RCC 7860 (cell line): ENCODE measurements at regions not wholly inside any gene's neighbourhood (a gene's known extent, or its start where the extent isn't known, plus 50 kb on each side); places are given as distances from the start of the nearest gene placed in this dataset.

Experiments
- DNase-seq: peaks from one replicate; pipeline ENCODE4 v3.0.0-alpha.2; 2015; ENCODE audit warnings: low spot score
- FAIRE-seq: peaks from 2 replicates; lab custom pipeline; 2012; peaks lifted over from hg19 to GRCh38; lab: Jason Lieb, UNC

GRCh38 chr4:178672512-178672911, 1230.3 kb upstream of the AGA start:
- DNase-seq (no peak), FAIRE-seq (no peak)

- no peak for DNase-seq
- no peak for FAIRE-seq
Measured at GRCh38 chr4:178681871-178682270, 1239.6 kb upstream of the AGA start.

- FAIRE-seq (no peak), DNase-seq (no peak)
Measured at GRCh38 chr4:178689926-178690325, 1247.7 kb upstream of the AGA start.

GRCh38 chr4:178693816-178694215, 1251.6 kb upstream of the AGA start:
- no peak for FAIRE-seq
- no peak for DNase-seq

GRCh38 chr4:178696515-178696914, 1254.3 kb upstream of the AGA start:
- FAIRE-seq (no peak), DNase-seq (no peak)

GRCh38 chr4:178712486-178712885, 1270.2 kb upstream of the AGA start:
- no peak for FAIRE-seq
- DNase-seq, result no peak

- FAIRE-seq (no peak), DNase-seq (no peak)
Measured at GRCh38 chr4:178738026-178738425, 1295.8 kb upstream of the AGA start.

GRCh38 chr4:178745203-178745602, 1303.0 kb upstream of the AGA start:
- FAIRE-seq (no peak), DNase-seq (no peak)

GRCh38 chr4:178752954-178753525, 1310.8 kb upstream of the AGA start:
- FAIRE-seq, result no peak
- no peak for DNase-seq

- DNase-seq, result no peak
- FAIRE-seq, result no peak
Measured at GRCh38 chr4:178778496-178778895, 1336.3 kb upstream of the AGA start.

- no peak for DNase-seq
- FAIRE-seq, result no peak
Measured at GRCh38 chr4:178781779-178782178, 1339.5 kb upstream of the AGA start.

GRCh38 chr4:178784491-178784890, 1342.3 kb upstream of the AGA start:
- no peak for FAIRE-seq
- DNase-seq, result no peak

GRCh38 chr4:178789279-178789678, 1347.0 kb upstream of the AGA start:
- DNase-seq (no peak), FAIRE-seq (no peak)

- FAIRE-seq (no peak), DNase-seq (no peak)
Measured at GRCh38 chr4:178799204-178799603, 1357.0 kb upstream of the AGA start.

GRCh38 chr4:178808106-178808505, 1365.9 kb upstream of the AGA start:
- DNase-seq, result no peak
- no peak for FAIRE-seq

- FAIRE-seq, result no peak
Measured at GRCh38 chr4:178809921-178810320, 1367.7 kb upstream of the AGA start.

GRCh38 chr4:178811356-178811755, 1369.1 kb upstream of the AGA start:
- FAIRE-seq (no peak), DNase-seq (no peak)

More at GRCh38 chr4:178809921-178810320, 1367.7 kb upstream of the AGA start:
- DNase-seq, result no peak

- FAIRE-seq (no peak), DNase-seq (no peak)
Measured at GRCh38 chr4:178812866-178813265, 1370.6 kb upstream of the AGA start.

- DNase-seq, result no peak
- no peak for FAIRE-seq
Measured at GRCh38 chr4:178814908-178815307, 1372.7 kb upstream of the AGA start.

- FAIRE-seq (no peak), DNase-seq (no peak)
Measured at GRCh38 chr4:178823673-178824295, 1381.5 kb upstream of the AGA start.

- FAIRE-seq (no peak), DNase-seq (no peak)
Measured at GRCh38 chr4:178836865-178837264, 1394.6 kb upstream of the AGA start.

GRCh38 chr4:178838776-178839175, 1396.5 kb upstream of the AGA start:
- DNase-seq (no peak), FAIRE-seq (no peak)
